GM12872 (cell line): ENCODE measurements at regions not wholly inside any gene's neighbourhood (a gene's known extent, or its start where the extent isn't known, plus 50 kb on each side); places are given as distances from the start of the nearest gene placed in this dataset.

ENCODE experiments used
- TF ChIP-seq, protein P1 (sequence below): IDR thresholded peaks from 3 replicates; pipeline ENCODE4 v1.5.1; 2011; ENCODE audit warnings: low read depth, mild to moderate bottlenecking, low read length, moderate library complexity; ENCODE audit not compliant: insufficient read depth

DNA sequence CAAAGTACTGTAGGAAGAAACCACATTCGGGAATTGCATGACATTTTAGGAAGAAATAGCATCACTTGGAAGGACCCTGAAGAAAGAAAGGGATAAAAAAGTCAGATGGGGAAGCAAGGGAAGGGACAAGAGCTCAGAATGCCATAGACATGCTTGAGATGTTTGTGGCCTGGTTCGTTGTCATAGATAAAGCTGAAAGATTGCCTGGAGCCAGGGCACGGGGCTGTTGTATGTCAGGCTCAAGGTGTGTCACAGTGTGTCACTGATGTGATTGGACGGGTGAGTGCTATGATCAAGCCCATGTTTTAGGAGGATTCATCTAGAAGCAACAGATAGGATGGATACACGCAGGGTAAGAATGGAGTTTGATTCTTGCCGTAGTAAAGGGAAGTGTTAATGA lies 216.2 kb upstream of the SOX4 start:
- TF ChIP-seq, protein P1, sequence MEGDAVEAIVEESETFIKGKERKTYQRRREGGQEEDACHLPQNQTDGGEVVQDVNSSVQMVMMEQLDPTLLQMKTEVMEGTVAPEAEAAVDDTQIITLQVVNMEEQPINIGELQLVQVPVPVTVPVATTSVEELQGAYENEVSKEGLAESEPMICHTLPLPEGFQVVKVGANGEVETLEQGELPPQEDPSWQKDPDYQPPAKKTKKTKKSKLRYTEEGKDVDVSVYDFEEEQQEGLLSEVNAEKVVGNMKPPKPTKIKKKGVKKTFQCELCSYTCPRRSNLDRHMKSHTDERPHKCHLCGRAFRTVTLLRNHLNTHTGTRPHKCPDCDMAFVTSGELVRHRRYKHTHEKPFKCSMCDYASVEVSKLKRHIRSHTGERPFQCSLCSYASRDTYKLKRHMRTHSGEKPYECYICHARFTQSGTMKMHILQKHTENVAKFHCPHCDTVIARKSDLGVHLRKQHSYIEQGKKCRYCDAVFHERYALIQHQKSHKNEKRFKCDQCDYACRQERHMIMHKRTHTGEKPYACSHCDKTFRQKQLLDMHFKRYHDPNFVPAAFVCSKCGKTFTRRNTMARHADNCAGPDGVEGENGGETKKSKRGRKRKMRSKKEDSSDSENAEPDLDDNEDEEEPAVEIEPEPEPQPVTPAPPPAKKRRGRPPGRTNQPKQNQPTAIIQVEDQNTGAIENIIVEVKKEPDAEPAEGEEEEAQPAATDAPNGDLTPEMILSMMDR: no peak

GRCh38 chr6:21381331-21381963 lies 212.1 kb upstream of the SOX4 start:
- TF ChIP-seq, protein P1: no peak

GRCh38 chr6:21382821-21383449 lies 210.6 kb upstream of the SOX4 start:
- TF ChIP-seq, protein P1: no peak

DNA sequence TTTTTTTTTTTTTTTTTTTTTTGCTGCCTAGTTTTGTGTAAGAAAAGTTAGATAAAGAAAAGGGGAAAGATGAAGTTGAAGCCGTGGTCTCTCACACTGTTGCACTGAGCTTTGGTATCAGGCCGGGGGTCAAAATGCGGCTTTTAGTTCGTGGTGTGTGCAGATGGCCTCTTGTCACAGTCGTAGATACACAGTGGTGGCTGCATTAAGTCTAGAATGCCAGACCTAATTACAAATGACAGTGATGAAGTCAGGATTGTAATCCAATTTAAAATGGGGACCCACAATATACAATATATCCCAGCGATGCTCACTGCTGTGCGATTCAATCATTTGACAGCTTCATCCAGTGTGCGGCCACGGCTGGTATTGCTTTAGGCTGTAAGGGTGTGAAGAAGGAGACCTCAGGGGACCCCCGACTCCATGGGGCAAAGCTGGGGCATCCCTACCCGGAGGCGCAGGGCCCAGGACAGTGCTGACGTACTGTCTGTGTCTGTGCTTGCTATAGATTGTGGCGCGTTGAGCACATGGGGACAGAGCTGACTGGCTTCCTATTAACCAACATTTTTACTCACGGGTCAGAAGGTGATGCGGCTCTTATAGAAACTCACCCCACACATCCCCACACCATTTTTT lies 210.0 kb upstream of the SOX4 start:
- TF ChIP-seq, protein P1: no peak

DNA sequence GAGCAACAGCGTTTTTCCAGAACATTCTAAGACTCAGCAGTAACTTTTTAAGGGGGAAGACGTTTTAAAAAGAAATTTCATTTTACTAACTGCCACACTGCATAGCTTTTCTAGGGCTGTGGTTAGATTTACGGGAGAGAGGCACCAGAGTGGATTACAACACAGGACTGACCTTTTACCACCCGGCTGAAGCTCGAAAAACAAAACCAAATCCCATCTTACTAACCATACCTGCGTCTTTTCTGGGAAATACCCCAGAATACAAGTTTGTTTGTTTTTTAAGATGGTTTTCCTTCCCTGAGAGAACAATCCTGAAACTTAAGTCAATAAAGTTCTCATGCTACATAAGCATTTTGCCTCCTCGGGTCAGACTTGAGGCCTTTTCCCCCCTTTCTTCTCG lies 209.3 kb upstream of the SOX4 start:
- TF ChIP-seq, protein P1: no peak

- TF ChIP-seq, protein P1: no peak
Measured at GRCh38 chr6:21386744-21387143, 206.8 kb upstream of the SOX4 start.

GRCh38 chr6:21390532-21391213 lies 202.9 kb upstream of the SOX4 start:
- TF ChIP-seq, protein P1: no peak
